Fibroblast of peridontal ligament (primary cell): ENCODE measurements at regions not wholly inside any gene's neighbourhood (a gene's known extent, or its start where the extent isn't known, plus 50 kb on each side); places are given as distances from the start of the nearest gene placed in this dataset.

Source experiments
- DNase-seq: peaks from one replicate; pipeline ENCODE4 v3.0.0-alpha.2; 2010; ENCODE audit errors: extremely low read depth

GRCh38 chr2:238789317-238789806 is 58.5 kb upstream of the TWIST2 start:
- DNase-seq, result peak; percentile 16

DNA sequence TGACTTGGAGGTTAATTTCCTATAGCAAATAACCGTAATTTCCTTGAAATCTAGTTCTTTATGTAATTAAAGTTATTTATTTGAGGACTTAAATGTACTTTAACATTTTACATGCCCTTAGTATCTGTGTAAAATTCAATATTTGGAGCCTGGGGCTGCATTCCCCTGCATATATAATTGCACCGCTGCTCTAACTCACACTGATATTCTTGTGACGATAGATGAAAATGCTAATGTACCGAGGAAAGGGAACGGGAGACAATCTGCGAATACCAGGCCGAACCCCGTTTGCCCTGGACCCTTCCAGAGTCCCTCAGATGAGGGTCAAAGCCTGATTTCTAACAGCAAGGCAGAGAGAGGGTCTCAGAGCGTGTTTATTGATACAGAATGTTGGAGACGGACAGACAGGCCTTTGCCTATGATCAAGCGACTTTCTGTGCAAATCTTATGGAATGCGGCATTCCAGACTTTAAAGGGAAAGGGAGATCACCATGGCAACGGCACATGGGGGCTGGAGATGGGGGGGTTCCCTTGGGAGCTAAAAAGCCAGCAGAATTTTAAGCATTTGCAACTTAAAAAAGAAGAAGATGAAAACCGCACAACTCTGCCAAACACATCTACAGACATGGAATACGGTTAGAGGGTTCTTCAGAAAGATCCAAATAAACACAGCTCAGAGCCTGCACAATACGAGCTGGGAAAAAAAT is 57.6 kb upstream of the TWIST2 start:
- DNase-seq, result peak; percentile 86

DNA sequence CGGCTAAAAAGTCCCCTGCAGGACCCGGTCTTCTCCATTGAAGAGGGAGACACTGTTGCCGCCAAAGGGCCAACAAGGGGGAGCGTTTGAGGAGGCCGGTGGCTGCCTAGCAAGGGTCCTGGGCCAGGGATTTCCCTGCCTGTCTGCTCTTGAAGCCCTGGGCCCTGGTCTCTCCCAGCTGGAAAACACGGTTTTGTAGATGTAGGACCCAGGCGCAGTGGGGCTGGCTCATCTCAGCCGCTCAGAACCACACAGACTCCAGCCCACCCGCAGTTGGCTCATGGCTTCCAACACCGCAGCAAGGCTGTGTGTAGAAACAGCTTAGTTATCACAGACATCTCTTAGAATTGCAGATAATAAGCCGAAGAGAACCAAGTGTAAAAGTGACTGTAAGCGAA is 57.1 kb upstream of the TWIST2 start:
- peak; percentile 43 for DNase-seq

GRCh38 chr2:238791354-238791753 is 56.5 kb upstream of the TWIST2 start:
- peak; percentile 8 for DNase-seq

GRCh38 chr2:238793306-238793705 is 54.6 kb upstream of the TWIST2 start:
- no peak for DNase-seq

- DNase-seq, result no peak
Measured at GRCh38 chr2:238793801-238794449, 54.0 kb upstream of the TWIST2 start.

- no peak for DNase-seq
Measured at GRCh38 chr2:238796223-238796885, 51.5 kb upstream of the TWIST2 start.

DNA sequence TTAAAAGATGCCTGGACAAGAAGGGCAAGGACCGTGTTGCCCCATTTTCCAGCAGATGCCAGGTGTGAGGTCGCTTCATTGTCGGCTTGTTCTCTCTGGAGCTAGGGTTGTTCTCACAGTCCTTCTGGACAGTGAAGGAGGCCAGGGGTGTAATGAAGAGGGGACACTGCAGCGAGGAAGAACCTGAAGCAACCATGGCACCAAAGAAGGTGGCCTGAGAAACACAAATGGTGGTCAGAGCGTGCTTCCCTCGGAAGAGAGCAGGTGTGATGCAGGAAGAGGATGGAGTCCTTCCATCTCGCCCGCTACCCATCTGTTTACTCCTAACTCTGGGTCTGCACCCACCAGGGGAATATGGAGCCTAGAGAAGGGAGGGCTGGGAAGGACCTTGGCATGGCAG is 50.3 kb upstream of the TWIST2 start:
- DNase-seq, result no peak
